H1 (cell line): ENCODE measurements at regions not wholly inside any gene's neighbourhood (a gene's known extent, or its start where the extent isn't known, plus 50 kb on each side); places are given as distances from the start of the nearest gene placed in this dataset.

ENCODE experiments used
- CREB1 ChIP-seq: IDR thresholded peaks from 2 replicates; pipeline ENCODE4 v1.6.1; 2012; ENCODE audit warnings: inconsistent platforms
- CTCF ChIP-seq, 3 experiments: IDR thresholded peaks; 1 replicate in 2 of 3; 2 replicates in 1 of 3; pipeline versions ENCODE4 v1.5.1 to v1.6.1; 2011; ENCODE audit warnings: low read length in 3 of 3, mild to moderate bottlenecking in 3 of 3, inconsistent platforms in 2 of 3, low read depth in 1 of 3, moderate library complexity in 1 of 3; ENCODE audit not compliant: insufficient read depth in 1 of 3; ENCODE audit errors: control extremely low read depth in 1 of 3
- EP300 ChIP-seq, 2 experiments: IDR thresholded peaks; 1 replicate in 1 of 2; 2 replicates in 1 of 2; pipeline ENCODE4 v1.6.1; 2011 to 2012; ENCODE audit warnings: low read depth in 2 of 2, low read length in 2 of 2, mild to moderate bottlenecking in 2 of 2, borderline replicate concordance in 1 of 2, inconsistent platforms in 1 of 2, moderate library complexity in 1 of 2
- POLR2AphosphoS5 ChIP-seq: IDR thresholded peaks from 2 replicates; pipeline ENCODE4 v1.6.1; 2011; ENCODE audit warnings: low read depth, low read length
- SP1 ChIP-seq: IDR thresholded peaks from 2 replicates; pipeline ENCODE4 v1.6.1; 2011; ENCODE audit warnings: low read depth, low read length
- SRF ChIP-seq: IDR thresholded peaks from 2 replicates; pipeline ENCODE4 v1.6.1; 2011; ENCODE audit warnings: mild to moderate bottlenecking, low read depth, low read length, moderate library complexity
- TAF1 ChIP-seq: IDR thresholded peaks from 2 replicates; pipeline ENCODE4 v1.6.1; 2011; ENCODE audit warnings: mild to moderate bottlenecking, low read depth, low read length

GRCh38 chr1:5617179-5617520, 375.1 kb downstream of the NPHP4 start:
- no peak for TF ChIP-seq SP1
- TF ChIP-seq SRF = no peak
- TF ChIP-seq EP300 (IDR thresholded peaks at IDR 0.05; ENCODE audit: borderline replicate concordance in 1 of 2, low read depth in 2 of 2, low read length in 2 of 2) = no peak
- TF ChIP-seq POLR2AphosphoS5 = no peak
- TF ChIP-seq CTCF (IDR thresholded peaks at IDR 0.05; ENCODE audit: control extremely low read depth in 1 of 3, insufficient read depth in 1 of 3, low read depth in 1 of 3, low read length in 3 of 3) = no peak
- no peak for TF ChIP-seq CREB1
- no peak for TF ChIP-seq TAF1
